GM18867 (cell line): ENCODE measurements at regions not wholly inside any gene's neighbourhood (a gene's known extent, or its start where the extent isn't known, plus 50 kb on each side); places are given as distances from the start of the nearest gene placed in this dataset.

Source experiments
- ATAC-seq: cut with Tn5 transposase; IDR thresholded peaks from one replicate; pipeline ENCODE4 v1.9.1; 2021; ENCODE audit warnings: mild to moderate bottlenecking, moderate library complexity; ENCODE audit not compliant: unreplicated experiment

- no peak for ATAC-seq
Observed at GRCh38 chr1:239675735-239676134, 289.4 kb downstream of the CHRM3 start.

- no peak for ATAC-seq
Observed at GRCh38 chr1:239676522-239677273, 290.3 kb downstream of the CHRM3 start.

- ATAC-seq: no peak
Observed at GRCh38 chr1:239677362-239677761, 291.0 kb downstream of the CHRM3 start.

- no peak for ATAC-seq
Observed at GRCh38 chr1:239678181-239678580, 291.8 kb downstream of the CHRM3 start.

GRCh38 chr1:239682046-239682445 lies 295.7 kb downstream of the CHRM3 start:
- ATAC-seq: no peak

- no peak for ATAC-seq
Observed at GRCh38 chr1:239682960-239683359, 296.6 kb downstream of the CHRM3 start.

- no peak for ATAC-seq
Observed at GRCh38 chr1:239686386-239686785, 300.0 kb downstream of the CHRM3 start.

- ATAC-seq: no peak
Observed at GRCh38 chr1:239696317-239696716, 309.9 kb downstream of the CHRM3 start.

GRCh38 chr1:239700667-239701066 lies 314.3 kb downstream of the CHRM3 start:
- no peak for ATAC-seq

- no peak for ATAC-seq
Observed at GRCh38 chr1:239703075-239703474, 316.7 kb downstream of the CHRM3 start.

GRCh38 chr1:239706245-239706892 lies 320.0 kb downstream of the CHRM3 start:
- no peak for ATAC-seq

GRCh38 chr1:239707615-239708014 lies 321.2 kb downstream of the CHRM3 start:
- no peak for ATAC-seq

- ATAC-seq: no peak
Observed at GRCh38 chr1:239708622-239709021, 322.3 kb downstream of the CHRM3 start.

- ATAC-seq: no peak
Observed at GRCh38 chr1:239711768-239712167, 325.4 kb downstream of the CHRM3 start.

- ATAC-seq: no peak
Observed at GRCh38 chr1:239717097-239717917, 330.9 kb downstream of the CHRM3 start.

GRCh38 chr1:239717918-239718184 lies 331.5 kb downstream of the CHRM3 start:
- no peak for ATAC-seq

GRCh38 chr1:239718571-239718970 lies 332.2 kb downstream of the CHRM3 start:
- no peak for ATAC-seq

GRCh38 chr1:239718997-239719628 lies 332.7 kb downstream of the CHRM3 start:
- no peak for ATAC-seq

- ATAC-seq: no peak
Observed at GRCh38 chr1:239719642-239720258, 333.4 kb downstream of the CHRM3 start.

GRCh38 chr1:239722035-239722434 lies 335.7 kb downstream of the CHRM3 start:
- ATAC-seq: no peak

GRCh38 chr1:239723776-239724367 lies 337.5 kb downstream of the CHRM3 start:
- no peak for ATAC-seq
